ENCODE measurements at regions not wholly inside any gene's neighbourhood (a gene's known extent, or its start where the extent isn't known, plus 50 kb on each side); places are given as distances from the start of the nearest gene placed in this dataset.

DNA sequence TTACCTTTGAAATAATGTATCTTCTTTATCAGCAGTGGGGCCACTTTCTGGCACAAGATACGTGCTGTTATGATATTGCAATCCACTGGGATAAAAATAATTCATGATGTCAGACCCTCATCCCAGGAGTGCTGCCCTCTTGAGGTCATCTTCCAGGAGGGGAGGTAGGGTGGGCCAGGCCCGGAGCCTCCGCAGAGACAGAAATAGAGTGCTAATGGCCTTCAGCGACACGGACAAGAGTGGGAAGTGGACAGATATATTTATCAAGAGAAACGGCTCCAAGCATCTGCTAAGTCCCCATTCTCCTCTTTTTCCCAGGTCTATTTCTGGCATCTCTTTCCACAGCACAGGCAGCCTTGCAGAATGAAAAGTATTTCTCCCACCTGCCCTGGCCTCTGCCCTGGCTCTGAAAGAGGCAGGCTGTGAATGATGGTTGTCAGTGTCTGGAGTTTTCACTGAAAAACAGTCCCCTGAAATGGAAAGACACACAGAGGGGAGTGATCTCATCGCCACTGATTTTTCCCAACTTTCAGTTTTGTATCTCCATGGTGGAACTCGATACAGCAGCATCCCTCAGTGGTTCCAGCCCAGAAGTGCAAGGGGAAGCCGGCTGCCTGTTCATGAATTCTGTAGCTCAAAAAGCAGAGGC is 251.7 kb upstream of the MYO3A start:
- Histone ChIP-seq H3K9me3 (no peaks in the 10 kb centered on the region), H3K4me1 (no peaks in the 10 kb centered on the region), H3K9ac (ENCODE audit: low read depth in 2 of 2, low read length in 2 of 2) (no peak overlapping the region), H3K36me3 (no peaks in the 10 kb centered on the region), H3K4me3 (no peak overlapping the region), H3K27ac (no peak overlapping the region), H3K27me3 (no peaks in the 10 kb centered on the region)
- intact Hi-C loops (cut with DNase I) = no loop called here
- no peak for DNase-seq
- TF ChIP-seq, protein P1, sequence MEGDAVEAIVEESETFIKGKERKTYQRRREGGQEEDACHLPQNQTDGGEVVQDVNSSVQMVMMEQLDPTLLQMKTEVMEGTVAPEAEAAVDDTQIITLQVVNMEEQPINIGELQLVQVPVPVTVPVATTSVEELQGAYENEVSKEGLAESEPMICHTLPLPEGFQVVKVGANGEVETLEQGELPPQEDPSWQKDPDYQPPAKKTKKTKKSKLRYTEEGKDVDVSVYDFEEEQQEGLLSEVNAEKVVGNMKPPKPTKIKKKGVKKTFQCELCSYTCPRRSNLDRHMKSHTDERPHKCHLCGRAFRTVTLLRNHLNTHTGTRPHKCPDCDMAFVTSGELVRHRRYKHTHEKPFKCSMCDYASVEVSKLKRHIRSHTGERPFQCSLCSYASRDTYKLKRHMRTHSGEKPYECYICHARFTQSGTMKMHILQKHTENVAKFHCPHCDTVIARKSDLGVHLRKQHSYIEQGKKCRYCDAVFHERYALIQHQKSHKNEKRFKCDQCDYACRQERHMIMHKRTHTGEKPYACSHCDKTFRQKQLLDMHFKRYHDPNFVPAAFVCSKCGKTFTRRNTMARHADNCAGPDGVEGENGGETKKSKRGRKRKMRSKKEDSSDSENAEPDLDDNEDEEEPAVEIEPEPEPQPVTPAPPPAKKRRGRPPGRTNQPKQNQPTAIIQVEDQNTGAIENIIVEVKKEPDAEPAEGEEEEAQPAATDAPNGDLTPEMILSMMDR (IDR thresholded peaks at IDR 0.05) = no peak

DNA sequence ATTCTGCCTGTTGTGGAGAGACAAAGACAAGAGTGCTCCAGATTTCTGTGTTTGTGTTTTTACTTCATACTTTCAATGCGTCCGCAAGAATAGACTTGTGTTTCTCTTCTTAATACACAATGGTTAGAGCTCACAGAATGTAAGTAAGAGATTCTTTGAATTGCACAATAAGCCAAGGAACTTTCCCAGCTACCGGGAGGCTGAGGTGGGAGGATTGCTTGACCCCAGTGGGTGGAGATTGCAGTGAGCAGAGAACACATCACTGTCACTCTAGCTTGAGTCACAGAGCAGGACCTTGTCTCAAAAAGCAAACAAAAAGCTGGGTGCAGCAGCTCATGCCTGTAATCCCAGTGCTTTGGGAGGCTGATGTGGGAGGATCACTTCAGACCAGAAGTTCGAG is 250.7 kb upstream of the MYO3A start:
- H3K27ac ChIP-seq = no peak overlapping the region
- TF ChIP-seq, protein P1 (IDR thresholded peaks at IDR 0.05) = no peak
- H3K9ac ChIP-seq (ENCODE audit: low read depth in 2 of 2, low read length in 2 of 2) = no peak overlapping the region
- H3K36me3 ChIP-seq = no peaks in the 10 kb centered on the region
- DNase-seq = no peak
- intact Hi-C loops (cut with DNase I) = no loop called here
- H3K9me3 ChIP-seq = no peaks in the 10 kb centered on the region
- no peaks in the 10 kb centered on the region for H3K27me3 ChIP-seq
- no peak overlapping the region for H3K4me3 ChIP-seq
- no peaks in the 10 kb centered on the region for H3K4me1 ChIP-seq

- Histone ChIP-seq H3K27ac (no peak overlapping the region), H3K9me3 (no peaks in the 10 kb centered on the region), H3K27me3 (no peaks in the 10 kb centered on the region), H3K4me3 (no peak overlapping the region), H3K9ac (ENCODE audit: low read depth in 2 of 2, low read length in 2 of 2) (no peak overlapping the region), H3K36me3 (no peaks in the 10 kb centered on the region), H3K4me1 (no peaks in the 10 kb centered on the region)
- DNase-seq = no peak
- intact Hi-C loops (cut with DNase I) = no loop called here
- TF ChIP-seq, protein P1 (IDR thresholded peaks at IDR 0.05) = no peak
Measured at GRCh38 chr10:25687521-25687920, 246.5 kb upstream of the MYO3A start.

DNA sequence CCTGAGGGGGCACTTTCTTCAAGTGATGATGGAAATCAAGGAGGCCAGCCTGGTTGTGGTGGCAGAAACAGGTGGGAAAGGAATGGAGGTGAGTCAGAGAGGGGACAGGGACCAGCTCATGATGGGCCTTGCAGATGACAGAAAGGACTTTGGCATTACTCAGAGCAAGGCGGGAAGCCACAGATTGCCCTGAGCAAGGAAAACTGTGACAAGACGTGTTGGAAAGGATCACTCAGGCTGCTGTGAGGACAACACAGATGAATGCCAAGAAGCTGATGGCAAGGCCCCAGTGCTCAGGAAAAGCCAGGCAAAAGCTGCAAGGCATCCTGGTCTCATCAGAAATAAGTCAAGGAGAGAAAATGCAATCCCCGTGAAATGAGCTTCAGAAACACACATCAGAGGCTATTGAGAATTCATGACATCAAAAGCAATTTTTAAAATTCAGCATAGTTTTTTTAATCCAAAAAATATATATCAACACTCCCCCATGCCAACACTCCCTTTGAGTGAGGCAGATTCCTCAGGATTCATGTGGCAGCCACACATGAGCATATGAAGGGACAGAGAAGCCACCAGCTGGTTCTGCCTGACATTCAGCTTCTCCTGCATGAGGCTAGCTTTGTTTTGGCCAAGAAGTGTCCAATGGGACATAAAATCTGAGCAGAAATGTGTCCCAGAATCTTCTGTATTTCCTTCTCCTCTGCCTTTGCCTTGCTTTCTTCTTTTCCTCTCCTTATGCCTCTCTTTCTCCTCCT is 244.5 kb upstream of the MYO3A start:
- TF ChIP-seq, protein P1 (IDR thresholded peaks at IDR 0.05) = no peak
- intact Hi-C loops (cut with DNase I) = no loop called here

GRCh38 chr10:25692761-25693160 is 241.3 kb upstream of the MYO3A start:
- Histone ChIP-seq H3K9ac (ENCODE audit: low read depth in 2 of 2, low read length in 2 of 2) (no peak overlapping the region), H3K4me1 (no peaks in the 10 kb centered on the region), H3K36me3 (no peaks in the 10 kb centered on the region), H3K27me3 (no peaks in the 10 kb centered on the region), H3K9me3 (no peaks in the 10 kb centered on the region), H3K4me3 (no peak overlapping the region), H3K27ac (no peak overlapping the region)
- TF ChIP-seq, protein P1 (IDR thresholded peaks at IDR 0.05) = no peak
- no peak for DNase-seq
- intact Hi-C loops (cut with DNase I) = no loop called here

More for the DNA sequence above, 244.5 kb upstream of the MYO3A start:
- Histone ChIP-seq H3K27ac (no peak overlapping the region), H3K9ac (ENCODE audit: low read depth in 2 of 2, low read length in 2 of 2) (no peak overlapping the region), H3K4me1 (no peaks in the 10 kb centered on the region), H3K36me3 (no peaks in the 10 kb centered on the region), H3K9me3 (no peaks in the 10 kb centered on the region), H3K27me3 (no peaks in the 10 kb centered on the region), H3K4me3 (no peak overlapping the region)
- DNase-seq = no peak
